Ishikawa (cell line): ENCODE measurements at regions not wholly inside any gene's neighbourhood (a gene's known extent, or its start where the extent isn't known, plus 50 kb on each side); places are given as distances from the start of the nearest gene placed in this dataset.

ENCODE experiments used
- CEBPB ChIP-seq: IDR thresholded peaks from 2 replicates; pipeline ENCODE4 v1.6.1; 2012
- EP300 ChIP-seq: IDR thresholded peaks from 2 replicates; pipeline ENCODE4 v1.6.1; 2012; ENCODE audit warnings: borderline replicate concordance
- RAD21 ChIP-seq: IDR thresholded peaks from 2 replicates; pipeline ENCODE4 v1.6.1; 2012; ENCODE audit warnings: low read depth

DNA sequence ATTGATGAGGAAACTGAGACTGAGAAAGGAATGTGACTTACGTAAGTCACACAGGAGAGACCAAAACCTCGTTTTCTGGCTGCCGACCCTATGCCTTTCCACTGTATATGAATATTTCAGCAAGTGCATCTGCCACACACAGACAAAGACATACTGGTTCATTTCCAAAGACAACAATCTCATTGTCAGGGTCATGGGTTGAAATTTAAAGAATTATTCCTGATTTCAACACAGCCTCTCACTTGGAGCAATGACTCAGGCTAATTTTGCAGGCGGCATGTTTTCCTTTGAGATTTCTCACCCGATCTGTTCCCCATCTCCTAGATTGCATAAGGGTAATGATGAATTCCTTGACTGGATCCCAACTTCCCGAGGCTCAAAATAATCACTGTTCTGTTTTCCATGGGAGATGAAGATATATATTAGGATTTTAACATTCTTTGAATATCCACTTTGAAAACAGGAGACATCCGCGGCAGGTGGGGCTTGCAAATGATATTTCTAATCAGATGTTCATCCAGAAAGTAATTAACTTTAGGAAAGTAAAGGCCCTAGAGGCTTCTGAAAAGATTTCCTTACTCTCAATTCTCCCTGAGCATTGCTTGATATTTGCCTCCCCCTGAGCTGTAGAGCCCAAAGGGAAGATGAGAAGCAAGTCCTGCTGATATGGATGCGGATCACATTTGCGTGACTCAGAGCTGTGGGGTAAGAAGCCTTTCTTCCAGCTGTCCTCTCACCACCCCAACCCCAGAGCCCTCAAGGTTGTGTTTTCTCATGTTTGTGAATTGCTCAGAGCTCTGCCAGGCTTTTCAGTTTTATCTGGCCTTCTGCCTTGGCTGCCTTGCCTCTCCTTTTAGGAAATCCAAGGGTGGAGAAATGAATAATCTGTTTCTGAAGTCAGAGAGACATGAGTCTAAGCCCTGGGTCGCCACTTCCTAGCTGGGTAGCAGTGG lies 361.1 kb upstream of the BOD1L1 start:
- no peak for TF ChIP-seq EP300
- no peak for TF ChIP-seq CEBPB
- no peak for TF ChIP-seq RAD21
